CD4-positive, alpha-beta T cell treated with Interleukin-12 subunit alpha and Interleukin-12 subunit beta, for 1 hour (primary cell): ENCODE measurements at regions not wholly inside any gene's neighbourhood (a gene's known extent, or its start where the extent isn't known, plus 50 kb on each side); places are given as distances from the start of the nearest gene placed in this dataset.

Experiments
- DNase-seq: peaks from one replicate; pipeline ENCODE4 v3.0.0-alpha.2; 2020

DNA sequence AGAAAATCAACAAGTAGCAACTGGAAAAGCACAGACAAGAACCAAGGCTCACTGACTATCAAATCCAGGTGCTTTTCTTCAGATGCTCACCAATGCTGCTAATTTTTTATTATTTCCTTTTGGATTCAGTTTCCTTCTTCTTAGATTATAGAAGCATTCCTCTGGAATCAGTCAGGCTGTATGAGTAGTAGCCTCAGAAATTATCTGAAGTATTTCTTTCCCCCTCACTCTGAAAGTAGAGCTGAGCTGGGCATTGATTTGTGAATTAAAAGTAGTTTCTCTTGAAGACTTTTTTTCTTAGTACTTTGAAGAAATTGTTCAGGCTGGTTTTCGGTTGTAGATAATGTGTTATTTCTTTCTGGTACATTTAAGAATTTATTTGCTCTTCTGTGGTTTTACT is 273.7 kb downstream of the NOL4 start:
- no peak for DNase-seq

DNA sequence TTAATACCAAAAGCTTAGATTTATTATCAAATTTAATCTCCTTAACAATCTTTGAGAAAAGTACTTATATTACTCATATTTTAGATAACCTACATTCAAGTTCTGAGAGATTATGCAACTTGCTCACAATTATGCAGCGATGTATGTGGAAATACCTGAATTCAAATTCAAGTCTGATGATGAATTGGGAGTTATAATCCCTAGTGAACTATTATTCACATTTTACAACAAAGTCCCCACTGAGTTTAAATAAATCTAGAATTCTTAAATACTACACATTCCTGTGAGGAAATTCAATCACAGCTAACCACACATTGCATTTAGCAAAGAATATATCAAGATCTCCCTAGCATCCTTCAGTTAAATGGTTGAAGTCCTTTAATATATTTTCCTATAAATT is 278.4 kb downstream of the NOL4 start:
- DNase-seq = no peak

DNA sequence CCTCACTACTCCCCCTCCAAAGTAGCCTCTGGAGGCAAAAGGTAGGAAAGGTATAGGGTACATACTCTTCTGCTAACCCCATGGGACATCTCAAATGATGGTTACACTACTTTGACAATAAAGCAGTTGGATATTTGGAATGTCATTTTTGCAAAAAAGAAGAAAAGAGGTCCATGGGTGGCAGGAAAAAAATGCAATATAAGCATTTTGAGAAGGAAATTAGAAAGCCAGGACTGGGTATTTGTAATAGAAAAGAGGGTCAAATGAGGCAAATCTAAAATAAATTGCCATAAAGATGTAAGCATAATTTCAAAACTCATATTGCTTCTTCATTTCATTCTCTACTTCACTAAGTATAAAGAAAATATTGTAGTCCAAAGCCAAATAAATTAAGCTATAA is 280.2 kb downstream of the NOL4 start:
- DNase-seq = no peak

DNA sequence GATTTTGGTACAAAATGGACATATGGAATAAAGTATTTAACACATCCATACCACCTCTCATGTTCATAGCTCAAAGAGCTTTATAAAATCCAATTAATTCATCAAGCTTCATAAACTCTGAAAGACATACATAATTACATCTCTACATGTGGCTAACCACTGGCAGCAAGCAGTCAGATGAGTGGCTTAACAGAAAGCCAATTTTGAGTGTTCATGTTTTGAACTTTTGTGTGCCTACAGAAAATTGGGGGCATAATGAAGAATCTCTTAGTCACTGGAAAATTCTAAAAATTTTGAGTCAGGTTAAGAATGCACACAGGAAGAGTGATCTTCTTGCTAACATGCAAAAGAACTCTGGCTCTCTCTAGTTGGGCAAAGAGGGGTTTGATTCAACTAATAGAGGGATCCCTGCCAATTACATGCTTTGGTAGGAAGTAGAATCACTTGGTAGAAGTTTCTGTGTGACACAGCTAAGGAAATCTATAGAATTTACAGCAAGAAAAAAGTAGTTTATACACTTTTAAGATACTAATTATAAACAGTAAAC is 287.4 kb downstream of the NOL4 start:
- DNase-seq = no peak

DNA sequence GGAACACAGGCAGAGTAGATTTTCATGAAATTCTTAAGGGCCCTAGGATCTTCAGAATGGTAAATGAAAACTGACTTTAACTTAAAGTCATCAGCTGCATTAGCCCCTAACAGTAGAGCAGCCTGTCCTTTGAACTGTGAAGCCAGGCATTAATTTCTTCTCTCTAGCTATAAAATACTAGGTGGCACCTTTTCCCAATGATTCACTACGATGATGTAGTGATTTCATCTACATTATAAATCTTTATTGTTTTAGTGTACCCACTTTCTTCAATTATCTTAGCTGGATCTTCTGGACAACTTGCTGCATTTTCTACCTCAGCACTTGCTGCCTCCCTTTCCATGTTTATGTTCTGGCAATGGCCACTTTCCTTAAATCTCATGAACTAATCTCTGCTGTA is 290.5 kb downstream of the NOL4 start:
- no peak for DNase-seq

DNA sequence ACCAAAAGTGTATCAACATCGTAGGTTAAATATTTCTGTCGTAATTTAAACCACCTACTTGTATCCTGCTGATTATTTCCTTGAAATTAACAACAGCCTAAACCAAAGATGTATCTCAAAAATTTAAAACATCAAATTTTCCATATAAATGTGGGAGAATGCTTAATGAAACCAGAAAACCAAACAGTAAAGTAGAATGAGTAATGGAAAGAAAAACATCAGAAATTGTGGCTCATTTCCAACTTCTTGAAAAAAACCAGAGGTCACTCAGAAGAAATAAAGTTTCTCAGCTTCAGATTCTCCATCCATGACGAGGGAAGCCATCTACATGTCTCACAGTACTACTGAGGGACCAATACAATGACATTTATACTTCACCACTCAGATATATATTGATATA is 296.5 kb downstream of the NOL4 start:
- DNase-seq = no peak

DNA sequence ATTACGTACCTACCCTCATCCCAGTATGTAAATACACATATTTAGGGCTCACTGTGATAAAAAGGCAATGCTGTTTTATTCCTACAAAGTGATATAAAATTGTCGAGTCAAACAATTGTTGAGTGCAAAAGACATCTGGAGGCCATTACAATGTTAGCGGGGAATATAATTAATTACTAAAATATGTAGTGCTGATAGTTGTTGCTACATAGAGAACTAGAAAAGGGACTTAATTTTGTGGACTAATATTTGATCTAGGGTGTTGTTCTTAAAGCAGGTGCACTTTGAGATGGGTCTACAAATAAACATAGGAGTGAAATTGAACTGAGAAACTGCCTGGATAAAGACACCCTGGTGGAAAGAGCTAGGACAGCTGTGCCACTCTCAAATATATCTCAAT is 300.1 kb downstream of the NOL4 start:
- DNase-seq = no peak

DNA sequence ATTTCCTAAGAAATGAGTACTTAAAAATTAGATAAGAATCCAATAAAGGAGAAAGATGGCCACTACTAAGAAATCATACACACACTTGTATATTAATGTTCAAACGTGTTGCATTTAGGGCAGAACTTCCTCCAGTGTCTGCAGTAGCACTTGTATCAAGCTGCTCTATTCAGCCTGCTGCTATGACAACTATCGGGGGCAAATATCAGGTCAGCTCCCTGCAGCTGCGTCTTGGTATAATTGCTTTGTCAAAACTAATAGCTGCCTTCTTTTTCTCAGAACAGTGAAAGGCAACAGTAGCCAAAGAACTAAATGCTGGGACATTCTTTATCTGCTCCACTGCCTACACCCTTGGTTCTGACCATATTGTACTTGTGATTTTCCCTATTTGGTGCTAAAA is 300.7 kb downstream of the NOL4 start:
- no peak for DNase-seq

DNA sequence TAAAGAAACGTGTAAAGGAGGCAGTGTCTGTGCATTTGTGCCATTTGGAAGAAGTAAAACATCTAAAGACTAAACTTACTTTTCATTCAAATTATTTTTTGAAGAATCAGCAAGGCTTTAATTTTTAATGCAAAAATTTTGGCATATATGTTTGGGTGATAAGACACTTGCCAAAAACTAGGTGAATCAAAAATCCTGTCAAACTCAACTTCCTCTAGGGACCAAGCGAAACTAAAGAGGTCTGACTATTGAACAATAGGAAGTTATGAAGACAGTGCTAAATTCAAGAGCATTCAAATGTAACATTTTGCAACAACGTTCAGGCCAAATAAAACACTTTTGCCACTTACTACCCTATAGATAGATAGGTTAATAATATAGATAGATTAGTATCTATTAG is 306.1 kb downstream of the NOL4 start:
- DNase-seq = no peak

DNA sequence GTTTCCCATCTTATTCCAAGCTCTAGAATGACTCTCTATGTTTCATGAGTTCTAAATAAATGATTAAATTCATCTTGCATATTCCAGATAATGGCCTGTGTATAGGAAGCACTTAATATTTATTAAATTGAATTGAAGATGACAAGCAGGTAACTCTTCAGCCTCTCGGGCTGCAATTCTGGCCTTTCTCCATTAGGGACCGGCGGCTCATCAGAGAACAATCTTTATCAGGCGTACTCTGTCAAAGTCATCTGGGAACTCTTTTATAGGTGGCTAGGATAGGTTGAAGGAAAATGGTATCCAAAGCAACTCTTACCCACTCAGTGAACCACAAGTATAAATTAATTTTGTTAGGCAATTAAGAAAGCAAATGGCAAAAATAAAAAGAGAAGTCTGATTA is 308.5 kb downstream of the NOL4 start:
- no peak for DNase-seq

DNA sequence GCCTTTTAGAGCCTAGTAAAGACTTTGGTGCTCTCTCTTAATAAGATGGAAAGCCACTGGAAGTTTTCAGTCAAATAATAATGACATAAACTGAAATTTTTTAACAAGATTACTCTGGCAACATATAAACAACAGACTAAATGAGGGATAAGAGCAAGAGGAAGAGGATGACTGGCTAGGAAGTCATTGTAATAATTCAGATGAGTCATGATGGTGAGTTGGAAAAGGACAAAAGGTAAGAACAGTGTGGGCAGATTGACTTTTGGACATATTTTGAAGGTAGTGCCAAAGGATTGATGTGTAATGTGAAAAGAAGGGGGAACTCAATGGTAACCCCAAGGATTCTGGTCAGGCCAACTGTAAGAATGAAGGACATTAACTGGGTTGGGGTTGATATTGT is 310.3 kb downstream of the NOL4 start:
- no peak for DNase-seq

DNA sequence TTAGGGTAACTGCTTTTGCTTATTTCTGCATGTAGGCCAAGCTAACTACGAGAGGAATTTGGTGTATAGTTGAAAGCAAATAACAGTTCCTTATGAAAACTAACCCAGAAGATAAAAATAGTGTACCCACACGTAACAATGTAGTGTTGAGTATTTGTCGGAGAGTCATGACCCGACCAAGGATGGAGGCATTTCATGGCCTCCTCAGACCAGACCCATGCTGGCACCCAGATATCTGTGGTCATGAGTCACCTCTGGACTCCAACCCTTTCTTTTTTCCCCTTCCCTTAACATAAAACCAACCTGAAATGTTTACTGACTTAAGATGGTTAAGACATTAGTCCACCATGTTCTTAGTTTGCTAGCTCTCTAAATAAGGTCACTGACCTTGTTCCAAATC is 318.7 kb downstream of the NOL4 start:
- DNase-seq = no peak

DNA sequence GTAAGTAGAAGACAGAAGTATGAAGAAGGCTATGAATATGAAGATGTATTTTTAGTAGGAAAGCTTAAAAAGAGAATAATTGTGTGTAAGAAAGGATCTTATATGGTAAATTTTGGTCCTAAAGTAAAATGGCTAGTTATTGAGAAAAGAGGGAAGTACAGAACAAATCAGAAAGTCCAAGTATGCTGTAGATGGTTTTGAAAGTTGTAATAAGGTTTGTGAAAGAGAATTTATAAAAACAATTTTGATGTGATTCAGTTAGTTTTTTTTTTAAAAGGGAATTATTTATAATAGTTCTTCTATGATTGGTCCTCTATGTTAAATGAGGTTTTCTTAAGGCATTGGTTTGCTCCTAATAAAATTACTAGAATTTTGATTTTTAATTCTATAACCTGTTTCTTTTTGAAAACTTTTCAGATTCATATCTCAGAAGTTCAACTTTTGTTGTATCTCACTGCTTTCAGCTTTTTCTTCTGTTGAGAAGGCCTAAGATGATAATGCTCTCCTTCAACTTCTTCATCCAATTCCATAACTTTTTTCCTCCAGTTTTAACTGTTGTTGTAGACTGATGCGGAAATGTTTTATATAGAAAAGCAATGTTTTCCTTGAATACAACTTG is 322.7 kb downstream of the NOL4 start:
- no peak for DNase-seq

DNA sequence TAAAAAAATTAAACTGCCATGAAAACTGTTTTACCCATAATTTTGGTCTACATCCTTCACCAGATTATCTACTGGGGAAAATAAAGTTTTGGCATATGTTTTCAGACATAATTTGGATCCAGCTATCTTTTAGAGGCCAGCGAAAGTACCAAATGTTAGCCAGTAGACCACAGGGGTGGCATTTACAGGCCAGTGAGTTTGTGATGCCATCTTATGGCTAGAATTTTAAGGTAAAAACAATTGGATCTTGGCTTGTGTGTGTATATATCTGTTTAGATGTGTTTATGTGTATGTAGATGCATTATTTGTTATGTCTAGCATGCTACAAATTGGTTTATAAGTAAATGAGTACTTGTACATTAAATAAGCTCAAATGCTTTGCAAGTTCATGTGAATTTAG is 322.6 kb downstream of the ASXL3 start:
- no peak for DNase-seq

DNA sequence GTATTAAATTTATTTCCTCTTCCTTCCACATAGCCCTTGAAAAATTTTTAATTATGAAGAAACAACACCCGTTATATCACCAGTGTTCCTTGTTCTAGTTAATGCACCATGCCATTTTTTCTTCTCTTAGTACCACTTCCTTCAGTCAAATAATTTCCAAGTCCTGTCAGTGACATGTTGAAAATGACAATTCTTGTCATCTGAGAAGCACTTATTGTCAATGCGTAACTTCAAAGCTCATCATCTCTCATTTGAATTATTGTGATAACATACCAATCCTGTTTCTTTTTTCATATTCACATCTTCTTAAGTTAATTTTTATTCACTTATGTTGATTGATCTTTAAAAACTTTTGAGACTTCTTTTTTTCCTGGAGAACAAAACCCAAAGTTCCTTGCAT is 320.4 kb downstream of the ASXL3 start:
- DNase-seq = no peak

DNA sequence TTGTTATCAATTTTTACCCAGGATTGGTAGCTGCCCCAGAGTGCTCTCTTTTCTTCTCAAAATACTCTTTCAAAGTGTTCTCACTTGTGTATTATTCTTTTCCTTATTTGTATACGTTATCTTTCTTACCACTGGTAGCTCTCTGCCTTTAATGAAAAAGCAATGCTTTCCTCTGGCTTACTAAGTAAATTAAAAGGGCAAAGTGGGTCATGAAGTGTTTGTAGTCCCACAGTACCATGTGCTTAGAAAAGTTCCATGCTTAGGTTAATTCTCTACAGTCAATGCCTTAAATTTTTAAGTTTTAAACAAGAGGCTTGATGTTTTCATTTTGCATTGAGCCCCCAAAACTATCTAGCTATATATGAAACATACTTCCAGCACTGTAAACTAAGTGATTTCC is 300.2 kb downstream of the ASXL3 start:
- DNase-seq = no peak

DNA sequence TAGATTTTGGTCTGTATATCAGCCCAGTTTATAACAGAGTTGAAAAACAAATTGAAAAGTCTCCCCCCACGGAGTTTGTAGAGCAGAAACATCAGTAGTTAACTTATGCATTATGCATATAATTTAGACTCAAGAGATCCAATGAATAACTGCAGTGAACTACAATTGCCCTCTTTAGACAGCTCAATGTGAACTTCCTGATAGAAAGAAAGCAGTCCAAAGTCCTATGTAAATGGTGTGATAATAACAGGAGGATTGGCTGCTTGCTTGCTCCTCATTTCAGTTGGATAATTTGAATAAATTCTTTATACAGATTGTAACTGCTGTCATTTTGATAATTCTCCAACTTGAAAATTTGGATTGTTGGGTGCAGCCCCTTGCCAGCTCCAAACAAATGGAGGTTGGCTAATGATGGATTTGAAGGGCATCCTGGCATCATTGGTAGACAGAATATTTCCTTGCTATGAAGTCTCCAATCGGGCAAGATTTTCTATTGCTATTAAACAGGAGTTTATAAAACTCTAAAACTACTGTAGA is 297.1 kb downstream of the ASXL3 start:
- DNase-seq = no peak

DNA sequence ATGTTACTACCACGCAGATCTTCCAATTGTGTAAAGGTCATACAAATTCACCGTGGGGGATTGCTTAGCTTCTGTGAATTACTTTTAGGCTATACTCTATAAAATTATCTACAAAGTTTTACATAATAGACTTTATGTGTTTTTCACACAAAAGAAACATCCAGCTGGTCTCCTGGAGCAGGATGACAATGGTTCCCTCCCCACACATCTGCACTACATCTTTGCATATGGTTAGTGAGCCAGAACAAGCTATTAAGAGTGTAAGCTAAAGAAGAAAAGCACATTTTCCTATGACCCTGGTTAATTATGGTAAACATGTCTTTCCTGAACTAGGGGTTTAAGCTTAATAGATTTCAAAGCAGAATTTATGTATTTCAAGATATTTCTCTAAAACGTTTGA is 295.1 kb downstream of the ASXL3 start:
- no peak for DNase-seq

DNA sequence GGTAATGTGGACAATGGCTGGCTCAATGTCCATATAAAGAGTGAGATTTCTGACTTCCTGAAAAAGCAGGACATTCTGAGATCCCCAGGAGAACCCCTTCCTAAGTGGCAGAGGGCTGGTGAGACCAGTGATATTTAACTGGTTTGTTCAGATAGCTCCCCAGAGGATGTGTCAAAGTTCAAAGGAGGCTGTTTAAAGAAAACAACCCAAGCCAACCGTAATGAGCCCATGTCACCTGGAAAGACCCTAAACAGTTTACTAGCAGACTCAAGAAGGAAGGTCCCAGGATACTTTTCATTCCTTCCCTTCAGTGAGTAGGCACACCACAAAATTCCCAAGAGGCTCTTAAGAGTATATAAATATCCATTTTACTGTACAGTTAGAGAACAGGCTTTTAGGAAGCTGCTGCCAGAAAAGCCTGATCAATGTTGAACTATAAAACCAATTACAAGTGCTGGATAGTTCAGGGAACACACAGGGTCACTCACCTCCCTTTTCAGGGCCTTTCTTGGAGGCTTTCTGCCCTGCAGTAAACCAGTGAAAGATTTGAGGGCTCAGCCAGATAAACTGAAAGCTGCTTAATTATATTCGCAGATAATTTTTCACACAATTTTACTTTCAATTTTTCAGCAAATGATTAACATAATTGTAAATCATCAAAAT is 293.5 kb downstream of the ASXL3 start:
- DNase-seq = no peak

DNA sequence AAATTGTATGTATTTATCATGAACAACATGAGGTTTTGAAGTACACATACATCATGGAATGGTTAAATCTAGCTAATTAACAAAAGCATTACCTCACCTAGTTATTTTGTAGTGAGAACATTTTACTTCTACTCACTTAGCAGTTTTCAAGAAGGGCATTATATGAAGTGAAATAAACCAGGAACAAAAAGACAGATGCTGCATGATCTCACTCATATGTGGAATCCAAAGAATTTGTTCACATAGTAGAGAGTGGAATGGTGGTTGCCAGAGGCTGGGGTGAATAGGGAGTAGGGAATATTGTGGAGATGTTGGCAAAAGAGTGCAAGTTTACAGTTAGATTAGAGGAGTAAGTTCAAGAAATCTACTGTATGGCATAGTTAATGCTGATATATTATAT is 292.0 kb downstream of the ASXL3 start:
- no peak for DNase-seq

DNA sequence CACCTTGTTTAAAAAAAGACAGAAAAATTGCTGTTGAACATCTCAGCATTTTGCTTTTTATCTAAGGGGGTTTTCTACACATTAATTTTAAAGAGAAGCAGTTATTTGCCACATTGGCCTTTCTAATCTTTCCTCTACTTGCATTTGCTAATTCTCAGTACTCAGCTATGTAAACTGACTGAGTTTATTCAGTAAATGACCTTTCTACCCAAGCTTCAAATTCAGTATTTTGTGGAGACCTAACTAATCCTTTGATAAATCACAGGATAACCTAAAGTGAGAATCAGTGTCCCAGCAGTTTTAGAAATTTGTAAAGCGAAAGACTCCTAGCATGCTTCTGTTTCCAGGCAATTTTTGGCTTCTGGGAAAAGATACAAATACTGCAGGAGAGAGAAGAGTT is 288.4 kb downstream of the ASXL3 start:
- DNase-seq = no peak

DNA sequence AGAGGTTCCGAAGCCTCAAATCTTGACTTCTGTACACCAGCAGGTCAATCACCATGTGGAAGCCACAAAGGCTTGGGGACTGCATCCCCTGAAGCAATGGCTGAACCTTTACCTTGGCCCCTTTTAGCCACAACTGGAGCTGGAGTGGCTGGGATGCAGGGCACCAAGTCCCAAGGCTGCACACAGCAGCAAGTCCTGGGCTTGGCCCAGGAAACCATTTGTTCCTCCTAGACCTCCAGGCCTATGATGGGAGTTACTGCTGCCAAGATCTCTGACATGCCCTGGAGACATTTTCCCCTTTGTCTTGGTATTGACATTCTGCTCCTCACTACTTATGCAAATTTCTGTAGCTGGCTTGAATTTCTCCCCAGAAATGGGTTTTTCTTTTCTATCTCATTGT is 285.9 kb downstream of the ASXL3 start:
- DNase-seq = no peak

DNA sequence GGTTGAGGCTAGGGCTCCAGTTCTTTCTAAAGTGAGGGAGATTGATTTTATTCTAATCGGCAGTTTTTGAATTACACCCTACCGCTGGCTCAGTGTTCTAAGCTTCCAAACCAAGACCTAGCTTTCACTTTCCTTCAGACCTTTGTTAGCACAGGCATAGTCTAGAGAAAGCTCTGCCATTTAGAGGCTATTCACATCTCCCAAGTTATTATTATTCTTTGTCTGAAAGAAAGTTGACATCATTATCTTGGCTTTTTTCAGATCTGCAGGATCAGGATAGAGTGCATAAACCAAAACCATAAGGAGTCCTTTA is 276.8 kb downstream of the ASXL3 start:
- DNase-seq = no peak

DNA sequence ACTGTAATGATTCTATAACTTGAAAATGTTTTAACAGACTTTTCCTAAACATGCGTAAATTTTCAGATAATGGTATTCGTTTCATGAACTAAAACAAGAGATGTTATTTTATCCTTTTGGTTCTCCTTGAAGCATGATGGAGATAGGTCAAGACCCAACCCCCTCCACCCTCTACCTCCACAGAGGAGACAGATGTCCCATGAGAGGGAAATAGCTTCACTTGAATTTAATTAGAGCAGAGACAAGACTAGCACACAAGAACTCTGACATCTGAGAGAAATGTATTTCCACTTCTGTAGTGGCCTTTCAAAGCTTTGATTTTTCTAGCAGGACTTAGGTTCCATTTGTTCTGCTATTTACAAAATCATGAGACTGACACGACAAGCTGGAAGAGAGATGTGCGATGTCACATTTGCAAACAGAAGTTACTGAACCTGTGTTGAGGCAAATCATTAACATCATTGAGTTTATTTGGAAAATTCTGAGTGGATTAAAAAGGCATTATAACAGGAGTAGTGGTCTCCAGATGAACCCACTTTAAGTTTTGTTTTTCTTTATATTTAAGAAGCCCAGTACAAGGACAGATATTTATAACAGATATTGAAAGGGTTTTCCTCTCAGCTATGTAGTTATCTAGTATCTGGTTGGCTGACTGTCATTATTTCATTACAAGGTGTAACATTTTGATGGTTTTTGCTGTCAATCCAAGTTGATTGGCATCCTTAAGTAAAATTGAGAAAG is 276.2 kb downstream of the ASXL3 start:
- DNase-seq = no peak
